ENCODE measurements at regions not wholly inside any gene's neighbourhood (a gene's known extent, or its start where the extent isn't known, plus 50 kb on each side); places are given as distances from the start of the nearest gene placed in this dataset.

- Histone ChIP-seq H3K4me3 (ENCODE audit: low read length) (no peak overlapping the region), H4K20me1 (ENCODE audit: insufficient read depth, low read length) (no peaks in the 10 kb centered on the region), H3F3A (ENCODE audit: insufficient read depth, low read length) (no peaks in the 10 kb centered on the region), H2AFZ (ENCODE audit: low read length) (no peak overlapping the region), H3K9me2 (replicated peaks; ENCODE audit: insufficient read depth, low read length) (no peaks in the 10 kb centered on the region), H3K36me3 (replicated peaks; ENCODE audit: insufficient read depth, low read length) (no peaks in the 10 kb centered on the region), H3K9ac (ENCODE audit: low read length) (no peak overlapping the region), H3K4me2 (ENCODE audit: low read depth, low read length) (no peak overlapping the region), H3K79me2 (ENCODE audit: low read length) (no peaks in the 10 kb centered on the region), H3K27me3 (replicated peaks; ENCODE audit: insufficient read depth, low read length) (no peaks in the 10 kb centered on the region), H3K9me3 (replicated peaks; ENCODE audit: insufficient read depth, low read length) (no peaks in the 10 kb centered on the region), H3K4me1 (ENCODE audit: low read length) (no peaks in the 10 kb centered on the region), H3K27ac (ENCODE audit: low read length) (no peak overlapping the region)
- TF ChIP-seq EZH2phosphoT487 (IDR thresholded peaks at IDR 0.05; ENCODE audit: low read length) (no peak), EZH2 (optimal IDR thresholded peaks at IDR 0.05; ENCODE audit: low read depth, low read length) (no peak), CTCF (IDR thresholded peaks at IDR 0.05; ENCODE audit: low read length) (no peak)
- no peak for DNase-seq
Measured at GRCh38 chr14:65815127-65815526, 402.6 kb downstream of the FUT8 start.

- no peaks in the 10 kb centered on the region for H3K27me3 ChIP-seq (replicated peaks; ENCODE audit: insufficient read depth, low read length)
- no peak for TF ChIP-seq EZH2phosphoT487 (IDR thresholded peaks at IDR 0.05; ENCODE audit: low read length)
- no peak for TF ChIP-seq CTCF (IDR thresholded peaks at IDR 0.05; ENCODE audit: low read length)
- no peak for TF ChIP-seq EZH2 (optimal IDR thresholded peaks at IDR 0.05; ENCODE audit: low read depth, low read length)
- no peaks in the 10 kb centered on the region for H3K36me3 ChIP-seq (replicated peaks; ENCODE audit: insufficient read depth, low read length)
- no peaks in the 10 kb centered on the region for H4K20me1 ChIP-seq (ENCODE audit: insufficient read depth, low read length)
- no peaks in the 10 kb centered on the region for H3K79me2 ChIP-seq (ENCODE audit: low read length)
- H3K4me3 ChIP-seq (ENCODE audit: low read length): no peak overlapping the region
- no peaks in the 10 kb centered on the region for H3K9me3 ChIP-seq (replicated peaks; ENCODE audit: insufficient read depth, low read length)
- H3F3A ChIP-seq (ENCODE audit: insufficient read depth, low read length): no peaks in the 10 kb centered on the region
- no peak overlapping the region for H2AFZ ChIP-seq (ENCODE audit: low read length)
- no peaks in the 10 kb centered on the region for H3K9me2 ChIP-seq (replicated peaks; ENCODE audit: insufficient read depth, low read length)
- DNase-seq: no peak
- no peak overlapping the region for H3K27ac ChIP-seq (ENCODE audit: low read length)
- H3K9ac ChIP-seq (ENCODE audit: low read length): no peak overlapping the region
- H3K4me1 ChIP-seq (ENCODE audit: low read length): no peaks in the 10 kb centered on the region
- H3K4me2 ChIP-seq (ENCODE audit: low read depth, low read length): no peak overlapping the region
Measured at GRCh38 chr14:65817011-65817410, 404.5 kb downstream of the FUT8 start.

GRCh38 chr14:65819569-65819968 is 407.0 kb downstream of the FUT8 start:
- Histone ChIP-seq H3K79me2 (ENCODE audit: low read length) (no peaks in the 10 kb centered on the region), H3K27me3 (replicated peaks; ENCODE audit: insufficient read depth, low read length) (no peaks in the 10 kb centered on the region), H3F3A (ENCODE audit: insufficient read depth, low read length) (no peaks in the 10 kb centered on the region), H3K4me2 (ENCODE audit: low read depth, low read length) (no peak overlapping the region), H3K36me3 (replicated peaks; ENCODE audit: insufficient read depth, low read length) (no peaks in the 10 kb centered on the region), H3K9me2 (replicated peaks; ENCODE audit: insufficient read depth, low read length) (no peaks in the 10 kb centered on the region), H2AFZ (ENCODE audit: low read length) (no peak overlapping the region), H3K9ac (ENCODE audit: low read length) (no peak overlapping the region), H3K27ac (ENCODE audit: low read length) (no peak overlapping the region), H3K9me3 (replicated peaks; ENCODE audit: insufficient read depth, low read length) (no peaks in the 10 kb centered on the region), H3K4me3 (ENCODE audit: low read length) (no peak overlapping the region), H3K4me1 (ENCODE audit: low read length) (no peaks in the 10 kb centered on the region), H4K20me1 (ENCODE audit: insufficient read depth, low read length) (no peaks in the 10 kb centered on the region)
- no peak for DNase-seq
- TF ChIP-seq EZH2phosphoT487 (IDR thresholded peaks at IDR 0.05; ENCODE audit: low read length) (no peak), CTCF (IDR thresholded peaks at IDR 0.05; ENCODE audit: low read length) (no peak), EZH2 (optimal IDR thresholded peaks at IDR 0.05; ENCODE audit: low read depth, low read length) (no peak)
